ENCODE measurements at regions not wholly inside any gene's neighbourhood (a gene's known extent, or its start where the extent isn't known, plus 50 kb on each side); places are given as distances from the start of the nearest gene placed in this dataset.

DNA sequence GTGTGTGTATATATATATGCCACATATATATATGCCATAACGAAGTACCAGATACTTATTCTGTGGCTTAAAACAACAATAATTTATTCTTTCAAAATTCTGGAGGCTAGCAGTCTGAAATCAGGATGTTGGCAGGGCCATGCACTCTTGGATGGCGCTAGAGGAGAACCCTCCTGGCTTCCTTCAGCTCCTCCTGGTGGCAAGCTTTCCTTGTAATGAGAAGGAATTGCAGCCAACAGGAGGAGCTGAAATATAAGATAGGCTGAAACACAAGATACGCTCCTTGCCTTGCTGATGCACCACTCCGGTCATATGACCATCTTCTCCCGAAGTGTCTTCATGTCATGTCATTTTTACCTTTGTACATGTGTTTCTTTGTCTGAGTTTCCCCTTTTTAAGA, 368.1 kb upstream of the CTNND2 start:
- TF ChIP-seq EZH2 (IDR thresholded peaks at IDR 0.05; ENCODE audit: low read length, missing control alignments) = no peak
- TF ChIP-seq, protein P1, sequence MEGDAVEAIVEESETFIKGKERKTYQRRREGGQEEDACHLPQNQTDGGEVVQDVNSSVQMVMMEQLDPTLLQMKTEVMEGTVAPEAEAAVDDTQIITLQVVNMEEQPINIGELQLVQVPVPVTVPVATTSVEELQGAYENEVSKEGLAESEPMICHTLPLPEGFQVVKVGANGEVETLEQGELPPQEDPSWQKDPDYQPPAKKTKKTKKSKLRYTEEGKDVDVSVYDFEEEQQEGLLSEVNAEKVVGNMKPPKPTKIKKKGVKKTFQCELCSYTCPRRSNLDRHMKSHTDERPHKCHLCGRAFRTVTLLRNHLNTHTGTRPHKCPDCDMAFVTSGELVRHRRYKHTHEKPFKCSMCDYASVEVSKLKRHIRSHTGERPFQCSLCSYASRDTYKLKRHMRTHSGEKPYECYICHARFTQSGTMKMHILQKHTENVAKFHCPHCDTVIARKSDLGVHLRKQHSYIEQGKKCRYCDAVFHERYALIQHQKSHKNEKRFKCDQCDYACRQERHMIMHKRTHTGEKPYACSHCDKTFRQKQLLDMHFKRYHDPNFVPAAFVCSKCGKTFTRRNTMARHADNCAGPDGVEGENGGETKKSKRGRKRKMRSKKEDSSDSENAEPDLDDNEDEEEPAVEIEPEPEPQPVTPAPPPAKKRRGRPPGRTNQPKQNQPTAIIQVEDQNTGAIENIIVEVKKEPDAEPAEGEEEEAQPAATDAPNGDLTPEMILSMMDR (conservative IDR thresholded peaks at IDR 0.05 in 1 of 2, IDR thresholded peaks at IDR 0.05 in 1 of 2; ENCODE audit: low read depth in 1 of 2, low read length in 2 of 2) = no peak

Data from fibroblast of lung (primary cell).